ENCODE measurements at regions not wholly inside any gene's neighbourhood (a gene's known extent, or its start where the extent isn't known, plus 50 kb on each side); places are given as distances from the start of the nearest gene placed in this dataset.

GRCh38 chr13:34542321-34542720, 399.7 kb upstream of the NBEA start:
- H3K4me1 ChIP-seq (ENCODE audit: insufficient read depth, low read length, poor library complexity, severe bottlenecking) = no peaks in the 10 kb centered on the region
- no peaks in the 10 kb centered on the region for H3K79me2 ChIP-seq (ENCODE audit: insufficient read depth, low read length)
- H3K9me3 ChIP-seq (ENCODE audit: insufficient read depth, low read depth, low read length) = no peaks in the 10 kb centered on the region
- H3K36me3 ChIP-seq (ENCODE audit: insufficient read depth, low read length) = no peaks in the 10 kb centered on the region
- no peaks in the 10 kb centered on the region for H3K9me2 ChIP-seq (replicated peaks; ENCODE audit: low read depth, low read length)
- H4K20me1 ChIP-seq (ENCODE audit: insufficient read depth, low read length, poor library complexity, severe bottlenecking) = no peaks in the 10 kb centered on the region
- H3K27me3 ChIP-seq (ENCODE audit: insufficient read depth, low read length, poor library complexity, severe bottlenecking) = no peaks in the 10 kb centered on the region
- H3K9ac ChIP-seq (ENCODE audit: low read depth, low read length, poor library complexity, severe bottlenecking) = no peak overlapping the region
- no peak overlapping the region for H3K4me3 ChIP-seq (ENCODE audit: low read length, poor library complexity, severe bottlenecking)
- H3F3A ChIP-seq (ENCODE audit: low read depth) = no peaks in the 10 kb centered on the region
- TF ChIP-seq EZH2phosphoT487 (IDR thresholded peaks at IDR 0.05; ENCODE audit: borderline replicate concordance) (no peak), CTCF (conservative IDR thresholded peaks at IDR 0.05; ENCODE audit: low read length) (no peak)
- no peak overlapping the region for H3K4me2 ChIP-seq (ENCODE audit: low read depth, low read length, poor library complexity, severe bottlenecking)
- no peak overlapping the region for H2AFZ ChIP-seq (ENCODE audit: low read length)

GRCh38 chr13:34543836-34544235, 398.2 kb upstream of the NBEA start:
- no peak for TF ChIP-seq EZH2phosphoT487 (IDR thresholded peaks at IDR 0.05; ENCODE audit: borderline replicate concordance)
- TF ChIP-seq CTCF (conservative IDR thresholded peaks at IDR 0.05; ENCODE audit: low read length) = no peak

DNA sequence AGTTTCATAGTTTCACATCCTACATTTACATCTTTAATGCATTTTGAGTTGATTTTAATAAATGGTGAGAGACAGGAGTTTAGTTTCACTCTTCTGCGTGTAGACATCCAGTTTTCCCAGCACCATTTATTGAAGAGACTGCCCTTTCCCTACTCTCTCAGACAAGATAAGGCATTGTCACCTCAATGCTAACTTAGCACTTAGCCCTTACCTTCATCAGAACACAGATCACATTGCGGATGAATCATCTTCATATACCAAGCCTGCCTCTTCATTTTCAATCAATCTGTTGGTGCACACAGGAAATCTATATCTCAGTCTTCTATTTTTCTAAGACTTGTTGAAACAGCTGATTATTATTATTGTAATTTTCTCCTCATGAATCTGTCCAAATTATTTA, 396.6 kb upstream of the NBEA start:
- no peak overlapping the region for H3K4me2 ChIP-seq (ENCODE audit: low read depth, low read length, poor library complexity, severe bottlenecking)
- H3K4me3 ChIP-seq (ENCODE audit: low read length, poor library complexity, severe bottlenecking) = no peak overlapping the region
- no peak overlapping the region for H2AFZ ChIP-seq (ENCODE audit: low read length)
- H3K9me3 ChIP-seq (ENCODE audit: insufficient read depth, low read depth, low read length) = no peaks in the 10 kb centered on the region
- H3K27me3 ChIP-seq (ENCODE audit: insufficient read depth, low read length, poor library complexity, severe bottlenecking) = no peaks in the 10 kb centered on the region
- TF ChIP-seq EZH2phosphoT487 (IDR thresholded peaks at IDR 0.05; ENCODE audit: borderline replicate concordance) (no peak), CTCF (conservative IDR thresholded peaks at IDR 0.05; ENCODE audit: low read length) (no peak)
- H3K9me2 ChIP-seq (replicated peaks; ENCODE audit: low read depth, low read length) = 0 out of 2 replicates have a peak, but pooled peaks cover 4% of the 10 kb centered on the region
- H4K20me1 ChIP-seq (ENCODE audit: insufficient read depth, low read length, poor library complexity, severe bottlenecking) = no peaks in the 10 kb centered on the region
- H3K9ac ChIP-seq (ENCODE audit: low read depth, low read length, poor library complexity, severe bottlenecking) = no peak overlapping the region
- H3K36me3 ChIP-seq (ENCODE audit: insufficient read depth, low read length) = no peaks in the 10 kb centered on the region
- no peaks in the 10 kb centered on the region for H3K79me2 ChIP-seq (ENCODE audit: insufficient read depth, low read length)
- no peaks in the 10 kb centered on the region for H3F3A ChIP-seq (ENCODE audit: low read depth)
- H3K4me1 ChIP-seq (ENCODE audit: insufficient read depth, low read length, poor library complexity, severe bottlenecking) = no peaks in the 10 kb centered on the region

More at GRCh38 chr13:34543836-34544235, 398.2 kb upstream of the NBEA start:
- H3K4me1 ChIP-seq (ENCODE audit: insufficient read depth, low read length, poor library complexity, severe bottlenecking) = no peaks in the 10 kb centered on the region
- no peaks in the 10 kb centered on the region for H4K20me1 ChIP-seq (ENCODE audit: insufficient read depth, low read length, poor library complexity, severe bottlenecking)
- no peak overlapping the region for H3K4me3 ChIP-seq (ENCODE audit: low read length, poor library complexity, severe bottlenecking)
- no peaks in the 10 kb centered on the region for H3K79me2 ChIP-seq (ENCODE audit: insufficient read depth, low read length)
- no peaks in the 10 kb centered on the region for H3K36me3 ChIP-seq (ENCODE audit: insufficient read depth, low read length)
- no peak overlapping the region for H3K4me2 ChIP-seq (ENCODE audit: low read depth, low read length, poor library complexity, severe bottlenecking)
- H2AFZ ChIP-seq (ENCODE audit: low read length) = no peak overlapping the region
- no peaks in the 10 kb centered on the region for H3K27me3 ChIP-seq (ENCODE audit: insufficient read depth, low read length, poor library complexity, severe bottlenecking)
- H3K9ac ChIP-seq (ENCODE audit: low read depth, low read length, poor library complexity, severe bottlenecking) = no peak overlapping the region
- H3F3A ChIP-seq (ENCODE audit: low read depth) = no peaks in the 10 kb centered on the region
- no peaks in the 10 kb centered on the region for H3K9me3 ChIP-seq (ENCODE audit: insufficient read depth, low read depth, low read length)
- H3K9me2 ChIP-seq (replicated peaks; ENCODE audit: low read depth, low read length) = 0 out of 2 replicates have a peak, but pooled peaks cover 4% of the 10 kb centered on the region
